ENCODE measurements at regions not wholly inside any gene's neighbourhood (a gene's known extent, or its start where the extent isn't known, plus 50 kb on each side); places are given as distances from the start of the nearest gene placed in this dataset.

- TF ChIP-seq CTCF (IDR thresholded peaks at IDR 0.05): no peak
- no peaks in the 10 kb centered on the region for H3K9me3 ChIP-seq
- no peaks in the 10 kb centered on the region for H3K36me3 ChIP-seq
- H3K4me1 ChIP-seq: peaks cover 25% of the 10 kb centered on the region
- no peaks in the 10 kb centered on the region for H3K27me3 ChIP-seq (ENCODE audit: low read depth)
- no peak overlapping the region for H3K4me3 ChIP-seq
- ATAC-seq (no peak), DNase-seq (no peak)
- intact Hi-C loops (cut with DNase I): no loop called here
- no peak overlapping the region for H3K27ac ChIP-seq
Measured at GRCh38 chr7:12769444-12769843, 82.0 kb downstream of the ARL4A start.

GRCh38 chr7:12770227-12770975, 83.0 kb downstream of the ARL4A start:
- no peak for TF ChIP-seq CTCF (IDR thresholded peaks at IDR 0.05)
- Histone ChIP-seq H3K27ac (no peak overlapping the region), H3K4me1 (peaks cover 25% of the 10 kb centered on the region), H3K9me3 (no peaks in the 10 kb centered on the region), H3K4me3 (no peak overlapping the region), H3K27me3 (ENCODE audit: low read depth) (no peaks in the 10 kb centered on the region), H3K36me3 (no peaks in the 10 kb centered on the region)
- peak; percentile 53 to 77 for ATAC-seq
- DNase-seq: no peak
- intact Hi-C loops (cut with DNase I): no loop called here

GRCh38 chr7:12771378-12771877, 84.0 kb downstream of the ARL4A start:
- no peak for DNase-seq
- no peak overlapping the region for H3K4me3 ChIP-seq

DNA sequence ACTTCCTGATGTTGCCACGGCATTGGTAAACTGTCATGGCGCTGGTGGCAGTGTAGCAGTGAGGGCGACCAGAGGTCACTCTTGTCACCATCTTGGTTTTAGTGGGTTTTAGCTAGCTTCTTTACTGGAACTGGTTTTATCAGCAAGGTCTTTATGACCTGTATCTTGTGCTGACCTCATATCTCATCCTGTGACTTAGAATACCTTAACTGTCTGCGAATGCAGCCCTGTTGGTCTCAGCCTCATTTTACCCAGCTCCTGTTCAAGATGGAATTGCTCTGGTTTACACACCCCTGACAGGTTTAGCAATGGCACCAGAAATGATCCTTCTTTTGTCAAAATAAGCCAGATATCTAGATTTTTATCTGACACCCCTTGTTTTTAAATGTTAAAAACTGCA, 85.3 kb downstream of the ARL4A start:
- Histone ChIP-seq H3K36me3 (no peaks in the 10 kb centered on the region), H3K4me3 (no peak overlapping the region), H3K27ac (no peak overlapping the region), H3K9me3 (no peaks in the 10 kb centered on the region), H3K27me3 (ENCODE audit: low read depth) (no peaks in the 10 kb centered on the region), H3K4me1 (peaks cover 25% of the 10 kb centered on the region)
- TF ChIP-seq CTCF (IDR thresholded peaks at IDR 0.05): no peak
- ATAC-seq: no peak
- intact Hi-C loops (cut with DNase I): no loop called here
- DNase-seq: no peak

More at GRCh38 chr7:12771378-12771877, 84.0 kb downstream of the ARL4A start:
- Histone ChIP-seq H3K27me3 (ENCODE audit: low read depth) (no peaks in the 10 kb centered on the region), H3K9me3 (no peaks in the 10 kb centered on the region), H3K36me3 (no peaks in the 10 kb centered on the region), H3K27ac (no peak overlapping the region), H3K4me1 (peaks cover 25% of the 10 kb centered on the region)
- ATAC-seq: peak in 1 of 2 donors; percentile 46
- no peak for TF ChIP-seq CTCF (IDR thresholded peaks at IDR 0.05)
- intact Hi-C loops (cut with DNase I): no loop called here

- Histone ChIP-seq H3K4me1 (no peaks in the 10 kb centered on the region), H3K27ac (no peak overlapping the region), H3K4me3 (no peak overlapping the region), H3K9me3 (no peaks in the 10 kb centered on the region), H3K36me3 (no peaks in the 10 kb centered on the region), H3K27me3 (ENCODE audit: low read depth) (no peaks in the 10 kb centered on the region)
- DNase-seq (no peak), ATAC-seq (no peak)
- no peak for TF ChIP-seq CTCF (IDR thresholded peaks at IDR 0.05)
- intact Hi-C loops (cut with DNase I): no loop called here
Measured at GRCh38 chr7:12777257-12777656, 89.8 kb downstream of the ARL4A start.

Measured in lower lobe of right lung (tissue), 2 donors.